HEK293 (cell line): ENCODE measurements at regions not wholly inside any gene's neighbourhood (a gene's known extent, or its start where the extent isn't known, plus 50 kb on each side); places are given as distances from the start of the nearest gene placed in this dataset.
A peak's percentile ranks its signal among the peaks of the same experiment; 100 is the strongest.

ENCODE experiments used
- CTCF ChIA-PET: fragments of 350-600 bp; formaldehyde crosslinking; extraction: SDS; loops from one replicate; lab custom pipeline; 2021; ENCODE audit warnings: antibody characterized with exemption; lab: Yijun Ruan, JAX
- POLR2A ChIA-PET: fragments of 300-600 bp; formaldehyde crosslinking; extraction: SDS; loops from one replicate; lab custom pipeline; 2020; ENCODE audit warnings: antibody characterized with exemption, inconsistent platforms; lab: Yijun Ruan, JAX
- H3K27ac ChIP-seq: fragments of 200-500 bp; sonication (Bioruptor generic); 2 replicates; pipeline ENCODE4 v1.5.1; 2014; ENCODE audit warnings: low read depth, low read length, control low read depth, inconsistent platforms; ENCODE audit errors: extremely low read depth
- H3K36me3 ChIP-seq, 2 experiments: fragments of 200-500 bp in 1 of 2; sonication (Bioruptor generic) in 1 of 2; 1 replicate in 1 of 2; 2 replicates in 1 of 2; pipeline ENCODE4 v1.5.1; 2014 to 2017; ENCODE audit warnings: inconsistent platforms in 2 of 2, low read length in 2 of 2; ENCODE audit not compliant: control insufficient read depth in 2 of 2, insufficient read depth in 1 of 2
- H3K4me1 ChIP-seq: fragments of 200-500 bp; sonication (Bioruptor generic); 2 replicates; pipeline ENCODE4 v1.5.1; 2014; ENCODE audit warnings: mild to moderate bottlenecking, low read length, inconsistent platforms; ENCODE audit not compliant: control insufficient read depth, insufficient read depth
- H3K4me3 ChIP-seq: 2 replicates; pipeline ENCODE4 v1.5.1; 2011; ENCODE audit warnings: low read depth, mild to moderate bottlenecking, control low read depth, low read length, moderate library complexity
- H3K9me3 ChIP-seq: fragments of 200-500 bp; sonication (Bioruptor generic); 2 replicates; pipeline ENCODE4 v1.5.1; 2014; ENCODE audit warnings: low read depth, low read length, inconsistent platforms; ENCODE audit not compliant: control insufficient read depth, insufficient read depth
- TCF7L2 ChIP-seq: IDR thresholded peaks from 2 replicates; pipeline ENCODE4 v1.6.1; 2011; ENCODE audit warnings: low read depth, mild to moderate bottlenecking, inconsistent platforms, low read length, moderate library complexity, borderline replicate concordance
- ZNF776 ChIP-seq: fragments of 450-650 bp; formaldehyde crosslinking; IDR thresholded peaks from 2 replicates; pipeline ENCODE4 v1.5.0; 2017; ENCODE audit warnings: missing biosample characterization, missing genetic modification characterization, borderline replicate concordance
- ZNF792 ChIP-seq: fragments of 450-650 bp; formaldehyde crosslinking; IDR thresholded peaks from 2 replicates; pipeline ENCODE4 v1.5.1; 2016; ENCODE audit warnings: missing biosample characterization, missing genetic modification characterization
- TF ChIP-seq, protein P1 (sequence below): fragments of 450-650 bp; formaldehyde crosslinking; conservative IDR thresholded peaks from 2 replicates; pipeline ENCODE4 v1.5.1; 2016; ENCODE audit warnings: low read depth, missing biosample characterization, missing genetic modification characterization
- TF ChIP-seq, protein P2 (sequence below): fragments of 450-650 bp; formaldehyde crosslinking; IDR thresholded peaks from 2 replicates; pipeline ENCODE4 v1.5.1; 2017; ENCODE audit warnings: missing biosample characterization, missing genetic modification characterization
- TF ChIP-seq, protein P3 (sequence below): fragments of 450-650 bp; formaldehyde crosslinking; IDR thresholded peaks from 2 replicates; pipeline ENCODE4 v1.5.1; 2016; ENCODE audit warnings: missing biosample characterization, missing genetic modification characterization
- TF ChIP-seq, protein P4 (sequence below): fragments of 450-650 bp; formaldehyde crosslinking; IDR thresholded peaks from 2 replicates; pipeline ENCODE4 v1.5.1; 2017; ENCODE audit warnings: missing biosample characterization, missing genetic modification characterization
- TF ChIP-seq, protein P5 (sequence below): fragments of 450-650 bp; formaldehyde crosslinking; conservative IDR thresholded peaks from 2 replicates; pipeline ENCODE4 v1.5.1; 2016; ENCODE audit warnings: low read depth, missing biosample characterization, missing genetic modification characterization

DNA sequence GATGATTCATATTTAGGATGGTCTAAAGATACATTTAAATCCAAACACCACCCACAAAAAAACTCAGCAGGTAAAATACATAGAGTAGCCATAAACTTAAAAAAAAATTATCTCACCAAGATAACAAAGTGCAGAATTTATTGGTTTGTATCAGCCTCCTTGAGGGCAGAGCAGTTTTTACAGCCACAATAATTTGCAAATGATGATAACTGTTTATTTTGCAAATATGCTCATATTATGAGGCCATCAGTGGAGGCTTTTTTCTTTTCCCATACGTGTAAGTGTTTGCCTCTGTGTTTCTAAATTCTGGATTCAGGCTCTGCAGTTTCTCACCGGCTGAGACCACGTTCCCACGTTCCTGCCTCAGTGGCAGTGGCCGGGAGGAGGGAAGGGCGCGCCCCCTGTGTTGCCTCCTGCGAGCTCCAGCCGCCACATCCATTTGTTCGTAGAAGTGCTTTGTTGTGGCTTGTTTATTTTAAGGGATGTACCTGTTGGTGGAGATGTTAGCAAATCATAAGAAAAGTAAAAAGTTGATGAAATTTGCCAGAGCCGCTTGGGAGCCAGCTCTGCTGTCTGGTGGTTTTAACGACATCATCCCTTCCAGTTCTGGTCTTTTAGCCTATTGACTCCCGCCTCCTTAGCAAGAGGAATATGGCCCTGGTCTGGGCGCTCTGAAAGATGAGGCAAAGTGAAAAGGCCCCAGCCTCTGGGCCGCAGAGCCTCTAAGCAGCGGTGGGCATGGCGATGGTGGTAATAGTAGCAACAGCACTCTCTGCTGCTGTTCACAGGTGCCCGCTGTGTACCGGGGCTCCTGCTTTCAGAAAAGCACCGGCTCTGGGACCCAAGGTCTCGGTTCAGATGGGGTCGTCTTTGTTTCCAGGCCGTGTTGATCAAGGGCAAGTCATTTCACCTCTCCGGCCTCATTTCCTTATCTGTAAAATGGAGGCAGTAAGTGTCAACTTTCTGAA is 66.7 kb upstream of the PPARA start (continued):
- TF ChIP-seq, protein P1, sequence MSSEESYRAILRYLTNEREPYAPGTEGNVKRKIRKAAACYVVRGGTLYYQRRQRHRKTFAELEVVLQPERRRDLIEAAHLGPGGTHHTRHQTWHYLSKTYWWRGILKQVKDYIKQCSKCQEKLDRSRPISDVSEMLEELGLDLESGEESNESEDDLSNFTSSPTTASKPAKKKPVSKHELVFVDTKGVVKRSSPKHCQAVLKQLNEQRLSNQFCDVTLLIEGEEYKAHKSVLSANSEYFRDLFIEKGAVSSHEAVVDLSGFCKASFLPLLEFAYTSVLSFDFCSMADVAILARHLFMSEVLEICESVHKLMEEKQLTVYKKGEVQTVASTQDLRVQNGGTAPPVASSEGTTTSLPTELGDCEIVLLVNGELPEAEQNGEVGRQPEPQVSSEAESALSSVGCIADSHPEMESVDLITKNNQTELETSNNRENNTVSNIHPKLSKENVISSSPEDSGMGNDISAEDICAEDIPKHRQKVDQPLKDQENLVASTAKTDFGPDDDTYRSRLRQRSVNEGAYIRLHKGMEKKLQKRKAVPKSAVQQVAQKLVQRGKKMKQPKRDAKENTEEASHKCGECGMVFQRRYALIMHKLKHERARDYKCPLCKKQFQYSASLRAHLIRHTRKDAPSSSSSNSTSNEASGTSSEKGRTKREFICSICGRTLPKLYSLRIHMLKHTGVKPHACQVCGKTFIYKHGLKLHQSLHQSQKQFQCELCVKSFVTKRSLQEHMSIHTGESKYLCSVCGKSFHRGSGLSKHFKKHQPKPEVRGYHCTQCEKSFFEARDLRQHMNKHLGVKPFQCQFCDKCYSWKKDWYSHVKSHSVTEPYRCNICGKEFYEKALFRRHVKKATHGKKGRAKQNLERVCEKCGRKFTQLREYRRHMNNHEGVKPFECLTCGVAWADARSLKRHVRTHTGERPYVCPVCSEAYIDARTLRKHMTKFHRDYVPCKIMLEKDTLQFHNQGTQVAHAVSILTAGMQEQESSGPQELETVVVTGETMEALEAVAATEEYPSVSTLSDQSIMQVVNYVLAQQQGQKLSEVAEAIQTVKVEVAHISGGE (tag by site-specific recombination) = no peak
- TF ChIP-seq, all 188 proteins: peak for 5

DNA sequence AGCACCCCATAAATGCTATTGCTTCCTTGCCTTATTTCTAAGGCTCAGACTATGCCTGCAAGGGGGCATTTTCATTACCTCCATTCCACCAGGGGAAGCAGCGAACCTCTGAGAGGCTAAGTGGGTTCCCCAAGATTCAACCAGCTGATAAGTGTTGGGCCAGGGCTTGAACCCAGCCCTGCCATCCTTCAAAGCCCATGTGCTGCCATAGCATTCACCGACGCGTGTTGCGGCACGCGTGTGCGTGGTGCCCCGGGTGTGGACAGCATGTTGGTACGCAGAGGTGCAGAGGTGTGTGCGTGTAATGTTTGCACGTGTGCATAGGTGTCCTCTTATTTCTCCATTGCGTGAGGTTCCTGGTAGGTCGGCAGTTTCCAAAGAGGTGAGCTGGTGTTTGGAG is 66.0 kb upstream of the PPARA start:
- no peak overlapping the region for H3K4me3 ChIP-seq
- no peaks in the 10 kb centered on the region for H3K9me3 ChIP-seq
- H3K36me3 ChIP-seq = peaks cover 0 to 13% of the 10 kb centered on the region in 2 experiments; a peak in 1 of 3 replicates
- CTCF ChIA-PET = interaction anchor here (1.5 to 2.0 kb wide), 2 partner anchors 77 to 78 kb away, joined by 5 to 11 read pairs; no protein-coding TSS in a partner anchor
- H3K27ac ChIP-seq = 0 out of 2 replicates have a peak overlapping the region, but pooled peaks have one; percentile 33
- POLR2A ChIA-PET = interaction anchor here (1.1 to 1.6 kb wide), 2 partner anchors 12 to 15 kb away, joined by 3 to 5 read pairs; no protein-coding TSS in a partner anchor
- TF ChIP-seq, protein P2, sequence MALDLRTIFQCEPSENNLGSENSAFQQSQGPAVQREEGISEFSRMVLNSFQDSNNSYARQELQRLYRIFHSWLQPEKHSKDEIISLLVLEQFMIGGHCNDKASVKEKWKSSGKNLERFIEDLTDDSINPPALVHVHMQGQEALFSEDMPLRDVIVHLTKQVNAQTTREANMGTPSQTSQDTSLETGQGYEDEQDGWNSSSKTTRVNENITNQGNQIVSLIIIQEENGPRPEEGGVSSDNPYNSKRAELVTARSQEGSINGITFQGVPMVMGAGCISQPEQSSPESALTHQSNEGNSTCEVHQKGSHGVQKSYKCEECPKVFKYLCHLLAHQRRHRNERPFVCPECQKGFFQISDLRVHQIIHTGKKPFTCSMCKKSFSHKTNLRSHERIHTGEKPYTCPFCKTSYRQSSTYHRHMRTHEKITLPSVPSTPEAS = no peak
- TF ChIP-seq, protein P3, sequence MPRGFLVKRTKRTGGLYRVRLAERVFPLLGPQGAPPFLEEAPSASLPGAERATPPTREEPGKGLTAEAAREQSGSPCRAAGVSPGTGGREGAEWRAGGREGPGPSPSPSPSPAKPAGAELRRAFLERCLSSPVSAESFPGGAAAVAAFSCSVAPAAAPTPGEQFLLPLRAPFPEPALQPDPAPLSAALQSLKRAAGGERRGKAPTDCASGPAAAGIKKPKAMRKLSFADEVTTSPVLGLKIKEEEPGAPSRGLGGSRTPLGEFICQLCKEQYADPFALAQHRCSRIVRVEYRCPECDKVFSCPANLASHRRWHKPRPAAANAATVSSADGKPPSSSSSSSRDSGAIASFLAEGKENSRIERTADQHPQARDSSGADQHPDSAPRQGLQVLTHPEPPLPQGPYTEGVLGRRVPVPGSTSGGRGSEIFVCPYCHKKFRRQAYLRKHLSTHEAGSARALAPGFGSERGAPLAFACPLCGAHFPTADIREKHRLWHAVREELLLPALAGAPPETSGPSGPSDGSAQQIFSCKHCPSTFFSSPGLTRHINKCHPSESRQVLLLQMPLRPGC (tag by site-specific recombination) = no peak
- TF ChIP-seq, protein P4, sequence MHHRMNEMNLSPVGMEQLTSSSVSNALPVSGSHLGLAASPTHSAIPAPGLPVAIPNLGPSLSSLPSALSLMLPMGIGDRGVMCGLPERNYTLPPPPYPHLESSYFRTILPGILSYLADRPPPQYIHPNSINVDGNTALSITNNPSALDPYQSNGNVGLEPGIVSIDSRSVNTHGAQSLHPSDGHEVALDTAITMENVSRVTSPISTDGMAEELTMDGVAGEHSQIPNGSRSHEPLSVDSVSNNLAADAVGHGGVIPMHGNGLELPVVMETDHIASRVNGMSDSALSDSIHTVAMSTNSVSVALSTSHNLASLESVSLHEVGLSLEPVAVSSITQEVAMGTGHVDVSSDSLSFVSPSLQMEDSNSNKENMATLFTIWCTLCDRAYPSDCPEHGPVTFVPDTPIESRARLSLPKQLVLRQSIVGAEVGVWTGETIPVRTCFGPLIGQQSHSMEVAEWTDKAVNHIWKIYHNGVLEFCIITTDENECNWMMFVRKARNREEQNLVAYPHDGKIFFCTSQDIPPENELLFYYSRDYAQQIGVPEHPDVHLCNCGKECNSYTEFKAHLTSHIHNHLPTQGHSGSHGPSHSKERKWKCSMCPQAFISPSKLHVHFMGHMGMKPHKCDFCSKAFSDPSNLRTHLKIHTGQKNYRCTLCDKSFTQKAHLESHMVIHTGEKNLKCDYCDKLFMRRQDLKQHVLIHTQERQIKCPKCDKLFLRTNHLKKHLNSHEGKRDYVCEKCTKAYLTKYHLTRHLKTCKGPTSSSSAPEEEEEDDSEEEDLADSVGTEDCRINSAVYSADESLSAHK (tag by site-specific recombination) = 0 out of 2 replicates have a peak, but pooled peaks have one; percentile 0
- no peak for TF ChIP-seq ZNF776 (tag by site-specific recombination)
- TF ChIP-seq, protein P5, sequence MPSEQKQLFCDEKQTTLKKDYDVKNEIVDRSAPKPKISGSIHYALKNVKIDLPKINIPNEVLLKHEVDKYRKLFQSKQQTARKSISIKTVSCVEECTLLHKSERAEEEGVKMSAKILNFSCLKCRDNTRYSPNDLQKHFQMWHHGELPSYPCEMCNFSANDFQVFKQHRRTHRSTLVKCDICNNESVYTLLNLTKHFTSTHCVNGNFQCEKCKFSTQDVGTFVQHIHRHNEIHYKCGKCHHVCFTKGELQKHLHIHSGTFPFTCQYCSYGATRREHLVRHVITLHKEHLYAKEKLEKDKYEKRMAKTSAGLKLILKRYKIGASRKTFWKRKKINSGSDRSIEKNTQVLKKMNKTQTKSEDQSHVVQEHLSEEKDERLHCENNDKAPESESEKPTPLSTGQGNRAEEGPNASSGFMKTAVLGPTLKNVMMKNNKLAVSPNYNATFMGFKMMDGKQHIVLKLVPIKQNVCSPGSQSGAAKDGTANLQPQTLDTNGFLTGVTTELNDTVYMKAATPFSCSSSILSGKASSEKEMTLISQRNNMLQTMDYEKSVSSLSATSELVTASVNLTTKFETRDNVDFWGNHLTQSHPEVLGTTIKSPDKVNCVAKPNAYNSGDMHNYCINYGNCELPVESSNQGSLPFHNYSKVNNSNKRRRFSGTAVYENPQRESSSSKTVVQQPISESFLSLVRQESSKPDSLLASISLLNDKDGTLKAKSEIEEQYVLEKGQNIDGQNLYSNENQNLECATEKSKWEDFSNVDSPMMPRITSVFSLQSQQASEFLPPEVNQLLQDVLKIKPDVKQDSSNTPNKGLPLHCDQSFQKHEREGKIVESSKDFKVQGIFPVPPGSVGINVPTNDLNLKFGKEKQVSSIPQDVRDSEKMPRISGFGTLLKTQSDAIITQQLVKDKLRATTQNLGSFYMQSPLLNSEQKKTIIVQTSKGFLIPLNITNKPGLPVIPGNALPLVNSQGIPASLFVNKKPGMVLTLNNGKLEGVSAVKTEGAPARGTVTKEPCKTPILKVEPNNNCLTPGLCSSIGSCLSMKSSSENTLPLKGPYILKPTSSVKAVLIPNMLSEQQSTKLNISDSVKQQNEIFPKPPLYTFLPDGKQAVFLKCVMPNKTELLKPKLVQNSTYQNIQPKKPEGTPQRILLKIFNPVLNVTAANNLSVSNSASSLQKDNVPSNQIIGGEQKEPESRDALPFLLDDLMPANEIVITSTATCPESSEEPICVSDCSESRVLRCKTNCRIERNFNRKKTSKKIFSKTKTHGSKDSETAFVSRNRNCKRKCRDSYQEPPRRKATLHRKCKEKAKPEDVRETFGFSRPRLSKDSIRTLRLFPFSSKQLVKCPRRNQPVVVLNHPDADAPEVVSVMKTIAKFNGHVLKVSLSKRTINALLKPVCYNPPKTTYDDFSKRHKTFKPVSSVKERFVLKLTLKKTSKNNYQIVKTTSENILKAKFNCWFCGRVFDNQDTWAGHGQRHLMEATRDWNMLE (tag by site-specific recombination) = no peak
- no peak for TF ChIP-seq TCF7L2
- TF ChIP-seq ZNF792 (tag by site-specific recombination) = no peak
- TF ChIP-seq, all 188 proteins: peak for 1
- H3K4me1 ChIP-seq = peaks cover 7% of the 10 kb centered on the region
